GM19324 (cell line): ENCODE measurements at regions not wholly inside any gene's neighbourhood (a gene's known extent, or its start where the extent isn't known, plus 50 kb on each side); places are given as distances from the start of the nearest gene placed in this dataset.

ENCODE experiments used
- ATAC-seq: cut with Tn5 transposase; IDR thresholded peaks from one replicate; pipeline ENCODE4 v1.9.1; 2021; ENCODE audit warnings: mild to moderate bottlenecking, moderate library complexity; ENCODE audit not compliant: unreplicated experiment, low FRiP score

GRCh38 chr5:167012123-167013034, 1279.1 kb upstream of the WWC1 start:
- no peak for ATAC-seq

- ATAC-seq = no peak
Measured at GRCh38 chr5:167014401-167015056, 1276.9 kb upstream of the WWC1 start.

- no peak for ATAC-seq
Measured at GRCh38 chr5:167020418-167020817, 1271.0 kb upstream of the WWC1 start.

DNA sequence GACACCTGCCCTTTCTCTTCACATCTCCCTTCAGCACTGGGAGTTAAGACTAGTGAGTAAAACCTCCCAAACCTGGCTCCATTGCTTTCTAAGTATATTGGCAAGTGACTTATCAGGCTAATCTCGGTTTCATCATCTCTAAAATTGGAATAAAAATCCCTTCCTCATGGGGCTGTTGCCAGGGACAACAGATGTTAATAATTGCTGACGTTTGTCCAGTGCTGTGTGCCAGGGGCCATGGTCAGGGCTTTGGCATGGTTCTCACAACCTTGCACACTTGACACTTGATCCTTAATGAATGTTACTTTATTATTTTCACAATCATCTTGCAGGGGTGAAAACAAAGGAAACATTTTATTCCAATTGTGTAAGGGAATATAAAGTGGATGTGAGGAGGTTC, 1262.0 kb upstream of the WWC1 start:
- no peak for ATAC-seq

GRCh38 chr5:167030500-167031120, 1260.8 kb upstream of the WWC1 start:
- no peak for ATAC-seq

- no peak for ATAC-seq
Measured at GRCh38 chr5:167036585-167036984, 1254.9 kb upstream of the WWC1 start.

- no peak for ATAC-seq
Measured at GRCh38 chr5:167049043-167049663, 1242.3 kb upstream of the WWC1 start.

DNA sequence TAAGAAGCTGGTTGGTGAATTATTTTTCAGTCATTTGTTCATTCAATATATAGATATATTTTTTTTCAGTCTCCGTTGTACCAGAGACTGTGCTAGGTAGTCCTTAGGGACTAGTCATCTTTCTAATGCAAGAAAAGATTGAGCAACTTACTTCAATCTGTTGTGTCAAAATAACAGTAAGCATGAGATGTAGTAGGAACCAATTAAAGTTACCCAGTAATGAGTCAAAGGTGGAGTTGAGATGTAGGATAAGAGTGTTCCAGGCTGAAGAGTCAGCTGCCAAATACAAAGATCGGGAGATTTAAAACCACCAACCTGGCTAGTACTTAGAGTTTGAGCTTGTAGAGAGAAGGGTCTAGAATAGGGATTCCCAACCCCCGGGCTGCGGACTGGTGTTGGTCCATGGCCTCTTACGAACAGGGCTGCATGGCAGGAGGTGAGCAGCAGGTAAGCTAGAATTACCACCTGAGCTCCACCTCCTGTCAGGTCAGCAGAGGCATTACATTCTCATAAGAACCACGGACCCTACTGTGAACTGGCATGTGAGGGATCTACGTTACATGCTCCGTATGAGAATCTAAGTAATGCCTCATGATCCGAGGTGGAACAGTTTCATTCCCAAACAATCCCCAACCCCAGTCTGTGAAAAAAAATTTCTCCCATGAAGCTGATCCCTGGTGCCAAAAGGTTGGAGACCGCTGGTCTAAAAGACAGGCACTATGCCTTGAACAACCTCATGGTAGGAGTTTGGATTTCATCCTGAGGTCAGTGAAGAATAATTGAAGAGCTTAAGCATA, 1241.5 kb upstream of the WWC1 start:
- no peak for ATAC-seq

DNA sequence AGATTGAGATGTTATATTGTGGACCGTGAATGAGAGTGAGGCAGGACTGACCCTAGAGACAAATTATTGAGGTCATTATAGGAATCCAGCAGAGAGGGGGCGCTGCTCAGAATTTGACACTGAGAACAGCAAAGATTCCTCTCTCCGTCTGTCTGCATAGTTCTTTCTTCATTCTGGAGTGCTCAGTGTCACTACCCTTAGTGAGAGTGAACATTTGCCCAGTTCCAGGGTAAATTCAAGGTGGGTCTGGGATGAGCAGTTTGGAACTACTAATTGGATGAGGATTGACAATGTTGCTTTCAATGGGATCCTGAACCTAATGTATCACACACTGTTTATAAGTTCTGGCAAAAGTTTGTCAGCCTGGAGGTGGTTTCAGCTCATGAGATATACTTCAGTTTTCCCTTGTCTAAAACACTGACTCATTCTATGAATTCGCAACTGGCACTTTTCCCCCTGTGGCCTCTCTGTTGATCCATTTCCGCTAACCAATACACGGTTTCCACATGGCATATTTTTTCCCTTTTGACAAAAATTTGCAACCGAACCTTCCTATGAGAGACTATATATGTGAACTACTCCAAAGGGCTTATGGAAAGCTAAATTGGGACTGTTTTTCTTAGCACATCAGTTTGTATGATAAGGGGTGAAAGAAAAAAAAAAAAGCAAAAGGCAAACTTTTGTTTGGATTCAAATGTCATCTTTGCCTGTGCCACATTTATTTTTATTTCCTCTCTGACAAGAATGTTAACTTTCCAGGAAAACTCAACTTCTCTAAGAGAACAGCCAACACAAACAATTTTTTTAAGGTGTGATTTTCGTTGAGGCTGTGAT, 1240.7 kb upstream of the WWC1 start:
- ATAC-seq = no peak

DNA sequence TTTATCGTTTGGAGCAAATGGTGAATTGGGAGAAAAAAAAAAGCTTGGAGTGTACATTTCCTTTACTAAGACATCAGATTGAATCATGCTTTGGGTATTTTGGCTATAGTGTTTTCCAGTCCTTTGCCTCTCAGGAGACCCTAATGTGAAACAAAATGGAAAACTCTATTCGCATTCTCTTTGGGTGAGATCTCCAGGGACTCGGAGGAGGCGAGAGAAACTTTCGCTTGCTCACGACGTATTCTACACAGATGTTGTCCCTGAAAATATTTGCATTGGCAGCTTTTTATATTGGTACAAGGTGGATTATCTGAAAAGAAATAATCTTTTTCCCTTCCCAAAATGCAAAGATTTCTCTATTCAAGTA, 1240.1 kb upstream of the WWC1 start:
- no peak for ATAC-seq

- ATAC-seq = no peak
Measured at GRCh38 chr5:167052791-167053190, 1238.7 kb upstream of the WWC1 start.

DNA sequence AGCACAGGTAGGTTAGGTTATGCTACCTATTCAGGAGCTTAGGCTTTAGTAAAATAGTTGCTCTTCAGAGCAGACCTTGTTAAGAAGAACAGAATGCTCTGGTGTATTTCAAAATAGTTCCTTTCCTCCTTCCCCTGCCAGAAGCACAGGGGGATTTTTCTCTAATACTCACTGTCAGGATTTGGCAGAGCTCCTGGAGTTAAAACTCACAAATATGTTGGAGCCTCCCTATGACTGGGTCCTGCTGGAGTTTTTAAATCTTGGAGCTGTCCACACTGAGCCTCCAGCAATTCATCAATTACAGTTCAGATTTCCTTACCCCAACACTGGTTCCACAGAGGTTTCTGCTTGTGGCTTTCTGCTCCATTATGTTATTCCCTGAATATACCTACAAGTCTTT, 1233.8 kb upstream of the WWC1 start:
- ATAC-seq = no peak

GRCh38 chr5:167061695-167062094, 1229.8 kb upstream of the WWC1 start:
- ATAC-seq = no peak

DNA sequence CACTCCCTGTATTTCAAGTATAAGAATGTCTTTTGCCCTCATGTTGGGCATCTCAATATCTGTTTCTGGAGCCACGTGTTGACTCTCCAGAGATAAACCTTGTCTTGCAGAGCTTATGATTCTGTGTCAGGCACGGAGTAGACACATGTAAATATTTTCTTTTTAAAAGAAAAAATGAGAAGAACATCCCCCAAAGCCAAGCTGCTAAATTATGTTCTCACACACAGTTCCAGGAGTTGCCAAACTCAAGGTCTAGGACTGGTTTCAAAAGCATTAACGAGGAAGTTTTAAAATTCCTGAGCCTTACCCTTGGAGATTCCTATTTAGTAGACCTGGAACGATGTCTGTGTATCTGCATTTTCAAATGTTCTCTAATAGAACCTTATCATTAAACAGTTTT, 1228.3 kb upstream of the WWC1 start:
- ATAC-seq = no peak

GRCh38 chr5:167063788-167064187, 1227.7 kb upstream of the WWC1 start:
- ATAC-seq = no peak

DNA sequence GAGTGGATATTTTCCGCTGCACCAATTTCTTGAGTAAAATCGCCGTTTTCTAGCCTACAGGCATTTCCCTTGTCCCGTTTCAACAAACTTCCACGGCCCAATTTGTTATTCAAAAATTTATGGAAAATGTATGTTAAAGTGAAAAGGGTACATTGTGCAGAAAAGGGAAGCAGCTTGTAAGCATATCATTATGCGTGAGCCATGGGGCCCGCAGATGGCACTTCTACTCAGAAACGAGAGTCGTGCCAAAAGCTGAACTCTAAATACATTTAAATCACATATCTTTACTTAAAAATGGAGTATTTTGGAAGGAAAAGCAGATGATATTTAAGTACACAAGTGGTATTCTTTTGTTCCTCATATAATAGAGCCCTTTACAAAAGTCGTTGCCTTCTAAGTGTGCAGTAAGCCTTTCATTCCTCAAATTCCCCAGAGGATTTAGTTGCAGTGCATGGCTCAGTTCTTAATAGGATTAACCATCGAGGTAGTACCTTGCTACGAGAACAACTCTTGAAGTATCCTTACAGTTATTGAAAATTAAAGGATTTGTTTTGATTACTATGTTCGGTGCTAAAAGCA, 1227.2 kb upstream of the WWC1 start:
- no peak for ATAC-seq

GRCh38 chr5:167065794-167066193, 1225.7 kb upstream of the WWC1 start:
- no peak for ATAC-seq

DNA sequence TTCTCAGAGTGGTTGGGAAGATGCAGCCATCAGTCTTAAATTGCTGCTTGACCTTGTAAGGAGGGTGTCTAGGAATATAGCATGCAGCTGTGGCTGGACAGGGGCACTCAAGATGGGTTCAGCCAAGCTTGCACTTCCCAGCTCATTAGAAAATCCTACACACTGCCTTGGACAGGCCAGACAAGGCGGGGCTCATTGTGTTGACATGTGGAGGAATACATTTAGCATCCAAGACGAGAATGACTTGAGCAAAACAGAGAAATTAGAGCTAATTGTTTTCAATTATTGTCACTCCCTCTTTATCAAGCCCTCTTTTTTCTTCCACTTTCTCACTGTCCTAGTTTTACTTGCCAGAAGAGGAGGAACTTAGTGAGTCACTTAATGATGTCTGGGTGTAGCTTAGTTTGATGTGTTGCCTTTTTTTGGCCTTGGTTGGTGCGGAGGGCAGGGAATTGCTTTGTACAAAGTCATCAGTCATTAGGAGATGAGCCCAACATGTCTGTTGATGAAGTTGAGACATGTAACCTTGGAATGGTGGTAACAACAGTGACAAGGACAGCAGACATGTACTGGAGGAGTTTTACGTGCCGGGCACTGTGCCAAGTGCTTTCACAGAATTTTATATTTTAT, 1219.3 kb upstream of the WWC1 start:
- no peak for ATAC-seq

- ATAC-seq = no peak
Measured at GRCh38 chr5:167081561-167081960, 1209.9 kb upstream of the WWC1 start.
